ENCODE measurements at regions not wholly inside any gene's neighbourhood (a gene's known extent, or its start where the extent isn't known, plus 50 kb on each side); places are given as distances from the start of the nearest gene placed in this dataset.

GRCh38 chr7:112882991-112883390 lies 92.8 kb upstream of the TMEM168 start:
- no peak for DNase-seq (ENCODE audit: low read depth)

- no peak for DNase-seq (ENCODE audit: low read depth)
Measured at GRCh38 chr7:112882511-112882910, 92.3 kb upstream of the TMEM168 start.

DNA sequence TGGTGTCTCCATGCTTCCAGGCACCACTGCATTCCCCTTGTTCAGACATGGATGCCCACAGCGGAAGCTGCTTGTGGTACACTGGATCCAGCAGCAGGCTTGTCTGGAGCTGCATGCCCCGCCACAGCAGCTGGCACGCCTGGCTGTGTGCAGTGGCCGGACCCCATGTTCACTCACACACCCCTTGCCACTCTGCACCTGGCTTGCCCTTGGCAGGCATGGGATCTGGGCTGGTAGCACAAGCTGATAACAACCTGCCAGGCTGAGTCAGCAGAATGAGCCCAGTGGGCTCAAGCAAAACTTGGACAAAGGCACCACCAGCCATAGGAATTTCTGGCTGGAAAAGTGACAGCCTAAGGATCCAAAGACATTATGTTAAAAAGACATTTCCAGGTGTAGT lies 91.8 kb upstream of the TMEM168 start:
- no peak for DNase-seq (ENCODE audit: low read depth)

- no peak for DNase-seq (ENCODE audit: low read depth)
Measured at GRCh38 chr7:112880818-112881418, 90.7 kb upstream of the TMEM168 start.

DNA sequence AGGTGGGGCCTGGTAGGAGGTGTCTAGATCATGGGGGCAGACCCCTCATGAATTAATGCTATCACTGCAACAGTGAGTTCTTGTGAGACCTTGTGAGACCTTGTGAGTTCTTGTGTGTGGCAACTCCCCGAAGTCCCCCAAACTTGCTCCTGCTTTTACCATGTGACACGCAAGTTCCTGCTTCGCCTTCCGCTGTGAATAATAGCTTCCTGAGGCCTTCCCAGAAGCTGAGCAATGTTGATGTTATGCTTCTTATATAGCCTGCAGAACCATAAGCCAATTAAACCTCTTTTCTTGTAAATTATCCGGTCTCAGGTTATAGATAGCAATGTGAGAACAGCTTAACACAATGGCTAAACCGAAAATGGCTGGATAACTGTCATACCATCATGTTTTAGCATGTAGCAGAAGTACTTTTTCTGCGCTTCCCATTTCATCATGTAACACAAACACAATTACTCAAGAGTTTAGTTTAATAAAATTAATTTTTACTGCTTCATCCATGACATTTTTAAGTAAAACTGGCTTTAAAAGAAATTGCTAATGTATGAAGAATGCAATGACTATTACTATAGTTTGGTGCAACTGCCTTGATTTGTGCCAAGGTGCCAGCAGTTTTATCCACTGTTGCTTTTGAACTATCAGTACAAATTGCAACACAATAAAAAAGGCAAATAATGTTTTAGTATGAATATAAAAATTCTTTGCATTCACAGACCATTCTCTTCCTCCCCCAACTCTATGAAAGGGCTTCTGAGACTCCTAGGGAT lies 87.7 kb upstream of the TMEM168 start:
- peak; percentile 5 for DNase-seq (ENCODE audit: low read depth)

DNA sequence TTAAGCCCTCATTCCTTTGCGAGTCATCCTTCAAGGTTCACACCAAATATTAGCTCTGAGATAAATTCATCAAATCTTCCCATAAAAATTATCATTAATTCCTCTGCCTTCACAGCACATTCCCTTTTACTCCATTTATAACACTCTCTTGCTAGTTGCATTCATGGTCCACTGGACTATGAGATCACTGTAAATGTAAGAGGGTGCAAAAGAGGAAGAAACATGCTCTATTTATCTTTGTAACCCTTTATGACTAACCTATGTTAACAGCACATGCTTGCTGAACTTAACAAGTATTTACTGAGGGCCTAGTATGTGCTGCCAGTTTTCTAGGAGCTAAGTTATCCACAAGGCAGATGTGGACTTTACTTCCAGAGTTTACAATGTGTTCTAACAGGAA lies 86.7 kb upstream of the TMEM168 start:
- no peak for DNase-seq (ENCODE audit: low read depth)

DNA sequence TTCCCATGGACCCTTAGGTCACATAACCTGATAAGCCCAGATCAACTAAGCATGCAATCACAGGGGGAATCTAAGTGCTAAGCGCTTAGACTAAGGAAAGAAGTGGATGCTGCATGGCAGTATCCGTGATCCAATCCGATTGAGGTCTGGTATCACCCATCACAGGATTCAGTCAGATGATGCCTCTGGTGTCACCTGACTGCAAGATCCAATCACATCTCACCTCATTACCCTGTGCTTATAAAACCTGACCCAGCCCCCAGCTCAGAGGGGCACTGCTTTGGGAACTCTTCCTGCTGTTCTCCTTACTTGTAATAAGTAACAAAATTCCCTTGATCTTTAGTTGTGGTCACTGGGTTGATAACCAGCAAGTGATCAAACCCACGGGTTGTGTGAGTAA lies 84.7 kb upstream of the TMEM168 start:
- DNase-seq (ENCODE audit: low read depth): no peak

- no peak for DNase-seq (ENCODE audit: low read depth)
Measured at GRCh38 chr7:112873831-112874553, 83.8 kb upstream of the TMEM168 start.

DNA sequence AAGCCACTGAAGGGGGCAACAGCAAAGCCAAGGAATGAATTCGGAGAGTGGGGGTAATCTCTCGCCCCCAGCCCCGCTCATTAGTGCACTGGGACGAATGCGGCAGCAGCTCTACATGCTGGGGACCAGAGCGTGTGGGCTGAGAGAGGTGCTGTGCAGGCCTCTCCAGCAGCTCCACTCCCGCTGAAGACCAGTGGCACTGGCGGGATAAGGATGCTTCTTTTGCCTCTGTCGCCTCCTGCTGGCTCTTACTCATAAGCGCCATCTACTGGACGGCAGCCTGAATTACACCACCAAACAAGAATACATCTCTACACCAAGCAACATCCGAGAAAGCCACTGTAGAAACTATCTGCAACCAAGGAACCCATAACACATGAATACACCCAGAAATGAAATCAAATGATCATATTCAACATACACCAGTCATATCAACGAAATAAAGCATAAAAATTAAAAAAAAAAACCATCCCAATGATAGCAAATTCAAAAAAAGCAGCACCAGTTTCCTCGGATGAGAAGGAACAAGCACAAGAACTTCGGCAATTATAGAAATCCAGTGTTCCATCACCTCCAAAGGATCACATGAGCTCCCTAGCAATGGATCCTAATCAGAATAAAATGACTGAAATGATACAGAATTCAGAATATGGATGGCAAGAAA lies 79.0 kb upstream of the TMEM168 start:
- DNase-seq (ENCODE audit: low read depth): no peak

DNA sequence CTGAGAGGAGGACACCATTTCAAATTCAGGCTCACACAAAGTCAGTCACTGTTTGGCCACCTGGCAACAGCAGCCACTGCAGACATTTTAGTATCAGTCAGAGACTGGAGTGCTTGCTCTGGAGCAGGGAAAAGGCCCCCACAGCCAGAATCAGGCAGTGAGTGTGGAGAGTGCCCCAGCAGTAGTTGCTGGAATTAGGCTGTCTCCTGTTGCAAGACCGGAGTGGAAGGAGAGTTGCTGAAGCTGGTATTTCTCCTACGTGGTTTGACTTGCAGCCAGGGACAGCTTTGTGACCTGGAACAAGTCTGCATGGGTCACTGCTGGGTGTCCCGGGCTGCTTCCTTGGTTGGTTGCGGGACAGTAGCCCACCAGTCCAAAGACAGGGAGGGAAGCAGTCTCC lies 78.4 kb upstream of the TMEM168 start:
- DNase-seq (ENCODE audit: low read depth): no peak

DNA sequence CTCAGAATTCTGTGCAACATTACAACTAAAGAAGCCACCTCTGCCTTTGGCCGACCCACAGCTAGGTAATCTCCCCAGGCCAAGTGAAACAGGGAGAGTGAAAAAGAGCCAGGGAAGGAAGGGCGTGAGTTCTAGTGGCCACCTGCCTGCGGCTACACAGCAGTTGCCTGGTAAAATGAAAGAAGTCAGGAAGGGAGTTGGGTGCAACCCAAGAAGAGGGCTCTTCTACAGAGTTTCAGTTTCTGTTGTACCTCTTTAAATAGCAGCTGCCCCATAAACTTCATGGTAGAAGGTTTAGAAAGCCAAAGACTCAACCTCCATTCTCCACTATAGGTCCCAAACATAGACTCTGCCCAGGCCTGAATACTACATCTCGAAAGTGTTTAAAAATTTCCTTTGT lies 76.2 kb upstream of the TMEM168 start:
- DNase-seq (ENCODE audit: low read depth): no peak

DNA sequence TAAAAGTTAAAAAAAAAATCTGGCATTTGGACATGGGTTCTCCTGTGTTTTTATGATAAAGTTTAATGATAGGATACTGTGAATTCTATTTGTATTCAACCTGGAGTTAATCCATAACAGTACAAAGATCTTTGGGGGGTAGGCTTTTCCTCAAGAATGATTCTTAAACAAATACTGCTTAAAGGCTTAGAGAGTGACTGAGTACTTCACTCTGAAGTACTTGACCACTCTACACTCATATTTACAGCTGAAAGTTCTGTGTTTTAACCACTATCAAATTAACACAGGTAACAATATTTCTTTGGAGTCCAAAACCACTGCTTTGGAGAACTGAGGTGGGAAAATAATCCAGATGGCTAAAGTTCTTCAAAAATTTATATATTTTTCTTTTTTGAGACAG lies 74.2 kb upstream of the TMEM168 start:
- no peak for DNase-seq (ENCODE audit: low read depth)

GRCh38 chr7:112858838-112859237 lies 68.6 kb upstream of the TMEM168 start:
- DNase-seq (ENCODE audit: low read depth): no peak

- DNase-seq (ENCODE audit: low read depth): no peak
Measured at GRCh38 chr7:112855227-112855626, 65.0 kb upstream of the TMEM168 start.

- no peak for DNase-seq (ENCODE audit: low read depth)
Measured at GRCh38 chr7:112854169-112854568, 64.0 kb upstream of the TMEM168 start.

DNA sequence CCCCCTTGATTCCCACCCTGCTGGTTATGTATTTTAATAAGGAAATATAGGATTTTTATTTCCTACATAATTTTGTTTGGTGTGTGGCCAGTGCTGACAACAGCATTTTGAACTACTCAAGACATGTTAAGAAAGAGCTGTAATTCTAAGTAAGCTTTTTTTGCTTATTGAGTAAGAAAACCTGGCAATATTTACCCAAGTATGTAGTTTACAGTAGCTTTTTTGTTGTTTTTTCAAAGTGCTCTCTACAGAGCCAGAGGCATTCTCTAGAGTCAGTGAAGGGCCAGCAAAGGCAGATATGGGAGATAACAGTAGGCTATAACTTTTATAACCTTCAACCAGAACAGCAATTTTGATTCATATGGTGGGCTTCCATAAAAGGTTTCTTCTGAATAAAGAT lies 63.2 kb upstream of the TMEM168 start:
- no peak for DNase-seq (ENCODE audit: low read depth)

- no peak for DNase-seq (ENCODE audit: low read depth)
Measured at GRCh38 chr7:112843151-112843550, 53.0 kb upstream of the TMEM168 start.

All from GM04503 (cell line).